Inferior parietal cortex (tissue), 1 donor: ENCODE measurements at regions not wholly inside any gene's neighbourhood (a gene's known extent, or its start where the extent isn't known, plus 50 kb on each side); places are given as distances from the start of the nearest gene placed in this dataset.

Experiments used
- DNase-seq: peaks from one replicate; pipeline ENCODE4 v3.0.0-alpha.2; 2016; ENCODE audit errors: extremely low spot score

DNA sequence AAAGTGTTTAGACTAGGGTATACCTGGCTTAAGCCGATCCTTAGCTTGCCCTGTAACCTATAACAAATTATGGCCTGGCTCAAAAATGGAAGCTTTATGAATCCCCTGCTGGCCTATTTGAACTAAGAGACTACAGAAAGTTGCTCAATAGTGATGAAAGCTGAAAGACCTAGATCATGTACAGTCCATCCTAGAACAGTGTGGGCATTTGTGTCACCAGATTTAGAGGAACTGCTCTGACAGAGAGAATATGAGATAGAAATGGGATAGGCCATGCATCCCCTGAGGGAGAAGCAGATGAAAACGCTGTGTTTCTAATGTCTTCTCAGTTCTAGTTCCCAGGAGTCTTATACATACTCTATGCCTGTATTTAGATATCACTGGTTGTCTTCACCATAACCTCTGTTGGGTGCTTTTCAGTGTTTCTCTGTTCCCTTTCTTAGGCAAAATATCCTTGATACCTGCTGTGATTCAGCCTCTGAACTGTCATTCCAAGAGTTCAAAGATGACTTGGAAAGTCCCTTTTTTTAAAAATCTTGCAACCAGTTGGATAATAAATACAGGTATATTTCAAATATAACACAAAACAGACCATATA, 246.9 kb upstream of the SLC39A10 start:
- DNase-seq, result no peak

- no peak for DNase-seq
Measured at GRCh38 chr2:195408811-195409210, 248.2 kb upstream of the SLC39A10 start.

DNA sequence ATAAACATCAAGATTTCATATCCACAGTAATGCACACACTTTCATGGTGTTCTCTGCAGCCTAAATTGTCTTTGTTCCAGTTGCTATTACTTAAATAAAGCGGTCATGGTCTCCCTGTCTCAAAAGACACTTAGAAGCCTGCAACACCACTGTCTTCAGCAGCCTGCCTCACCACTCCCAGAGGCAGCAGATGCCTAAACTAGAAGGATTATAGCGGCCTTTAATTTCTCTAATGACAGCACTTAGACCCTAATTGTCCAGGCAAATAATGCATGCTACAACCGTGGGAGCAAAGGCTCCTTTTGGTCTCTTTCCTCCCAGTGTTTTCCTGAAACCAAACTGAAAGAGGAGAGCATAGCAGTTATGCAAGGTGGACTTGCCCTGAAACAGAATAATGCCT, 248.8 kb upstream of the SLC39A10 start:
- DNase-seq, result no peak

- DNase-seq, result no peak
Measured at GRCh38 chr2:195407783-195408182, 249.2 kb upstream of the SLC39A10 start.

DNA sequence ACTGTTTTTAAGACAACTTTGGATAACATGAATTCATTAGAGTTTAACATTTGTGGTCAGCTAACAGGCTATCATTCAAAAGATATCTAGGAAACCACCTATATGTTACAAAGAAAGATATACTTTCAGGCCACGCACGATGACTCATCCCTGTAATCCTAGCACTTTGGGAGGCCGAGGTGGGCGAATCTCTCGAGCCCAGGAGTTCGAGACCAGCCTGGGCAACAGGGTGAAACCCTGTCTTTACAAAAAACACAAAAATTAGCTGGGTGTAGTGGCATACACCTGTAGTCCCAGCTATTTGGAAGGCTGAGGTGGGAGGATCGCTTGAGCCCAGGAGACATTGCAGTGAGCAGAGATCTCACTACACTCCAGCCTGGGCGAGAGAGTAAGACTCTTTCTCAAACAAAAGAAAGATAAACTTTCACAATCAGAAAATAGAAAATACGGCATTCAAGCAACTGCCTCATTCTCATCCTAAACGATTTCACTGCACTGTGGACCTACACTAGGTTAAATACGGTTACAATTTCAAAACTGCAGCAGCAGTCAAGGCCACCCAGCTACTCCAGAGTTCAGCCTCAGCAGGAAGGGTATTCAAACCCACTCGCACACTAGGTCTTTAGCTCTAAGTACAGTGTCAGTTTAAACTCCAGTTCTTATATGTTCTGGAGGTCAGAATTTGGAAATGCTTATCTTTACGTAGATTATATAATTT, 250.0 kb upstream of the SLC39A10 start:
- no peak for DNase-seq

GRCh38 chr2:195404651-195405050, 252.4 kb upstream of the SLC39A10 start:
- DNase-seq, result no peak

DNA sequence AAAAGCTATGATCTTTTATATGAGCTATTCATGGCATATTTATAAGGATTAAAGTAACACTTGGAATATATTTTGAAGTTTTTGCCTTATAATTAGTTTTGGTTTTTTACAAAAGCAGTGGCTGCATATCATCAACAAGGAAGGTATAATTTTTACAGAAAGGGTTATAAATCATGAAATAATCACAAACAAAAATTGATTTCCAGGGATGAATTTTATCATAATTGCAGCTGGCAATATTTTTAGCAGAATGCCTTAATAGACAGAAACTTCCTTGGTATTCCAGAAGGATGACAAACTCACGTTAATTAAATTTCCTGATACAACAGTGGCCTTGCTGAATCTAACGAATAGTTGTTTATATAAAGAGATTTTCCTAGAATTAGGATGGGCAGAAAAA, 260.5 kb upstream of the SLC39A10 start:
- DNase-seq, result no peak

DNA sequence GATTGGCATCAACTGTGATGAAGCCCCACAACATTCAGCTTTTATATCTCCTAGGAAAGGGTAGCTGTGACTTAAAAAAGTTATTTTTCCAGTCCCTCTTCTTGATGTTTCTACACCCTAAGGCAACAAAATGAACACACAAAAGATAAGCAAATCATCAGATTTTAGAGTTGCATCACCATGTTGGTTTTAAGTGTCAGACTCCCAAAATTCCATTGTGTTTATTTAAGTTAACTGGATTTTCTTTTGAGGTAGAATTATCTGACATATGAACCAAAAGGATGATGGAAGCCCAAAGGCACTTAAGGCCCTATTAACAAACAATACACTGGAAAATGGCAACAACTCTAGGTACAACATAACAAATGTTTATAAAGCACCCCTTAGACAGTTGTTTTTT, 261.7 kb upstream of the SLC39A10 start:
- DNase-seq, result no peak

DNA sequence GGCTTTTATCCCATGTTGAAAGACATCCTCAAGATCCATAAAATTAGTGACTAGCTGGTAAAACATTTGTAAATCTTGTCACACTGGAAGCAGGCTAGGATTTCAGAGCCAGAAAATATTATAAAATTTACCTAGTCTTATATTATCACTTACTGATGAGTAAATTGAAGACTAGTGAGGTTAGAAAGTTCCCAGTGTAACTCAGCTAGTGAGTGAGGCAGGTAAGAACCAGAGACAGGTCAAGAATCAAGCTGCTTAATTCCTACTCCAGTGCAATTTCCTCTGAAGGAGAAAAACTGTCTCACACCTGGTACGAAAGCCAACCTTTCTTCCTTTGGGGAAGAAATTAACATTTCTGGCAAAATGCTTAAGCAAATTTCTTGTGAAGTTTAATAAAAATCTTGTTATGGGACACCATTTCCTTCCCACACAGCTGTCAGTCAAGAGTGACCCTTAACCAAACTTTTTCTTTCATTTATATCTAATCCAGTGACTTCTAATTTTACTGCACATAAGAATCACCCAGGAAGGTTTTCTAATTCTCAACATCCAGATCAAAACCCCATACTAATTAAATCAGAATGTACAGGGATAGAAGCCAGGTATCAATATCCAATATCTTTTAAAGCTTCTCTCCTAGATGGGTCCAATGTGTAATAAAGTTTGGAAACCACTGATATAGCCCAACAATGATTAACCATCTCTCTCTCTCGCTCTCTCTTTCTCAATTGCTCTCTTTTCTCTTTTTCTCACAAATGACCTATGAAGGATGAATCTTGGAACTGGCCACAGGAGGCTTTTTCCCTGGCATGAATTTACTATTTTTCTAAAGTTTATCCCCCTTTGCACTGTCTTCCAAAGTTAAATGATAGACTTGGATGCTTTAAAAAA, 264.3 kb upstream of the SLC39A10 start:
- DNase-seq, result no peak

- peak; percentile 65 for DNase-seq
Measured at GRCh38 chr2:195390686-195391321, 266.2 kb upstream of the SLC39A10 start.

GRCh38 chr2:195388028-195388427, 269.0 kb upstream of the SLC39A10 start:
- DNase-seq, result no peak

GRCh38 chr2:195382186-195382585, 274.8 kb upstream of the SLC39A10 start:
- no peak for DNase-seq

DNA sequence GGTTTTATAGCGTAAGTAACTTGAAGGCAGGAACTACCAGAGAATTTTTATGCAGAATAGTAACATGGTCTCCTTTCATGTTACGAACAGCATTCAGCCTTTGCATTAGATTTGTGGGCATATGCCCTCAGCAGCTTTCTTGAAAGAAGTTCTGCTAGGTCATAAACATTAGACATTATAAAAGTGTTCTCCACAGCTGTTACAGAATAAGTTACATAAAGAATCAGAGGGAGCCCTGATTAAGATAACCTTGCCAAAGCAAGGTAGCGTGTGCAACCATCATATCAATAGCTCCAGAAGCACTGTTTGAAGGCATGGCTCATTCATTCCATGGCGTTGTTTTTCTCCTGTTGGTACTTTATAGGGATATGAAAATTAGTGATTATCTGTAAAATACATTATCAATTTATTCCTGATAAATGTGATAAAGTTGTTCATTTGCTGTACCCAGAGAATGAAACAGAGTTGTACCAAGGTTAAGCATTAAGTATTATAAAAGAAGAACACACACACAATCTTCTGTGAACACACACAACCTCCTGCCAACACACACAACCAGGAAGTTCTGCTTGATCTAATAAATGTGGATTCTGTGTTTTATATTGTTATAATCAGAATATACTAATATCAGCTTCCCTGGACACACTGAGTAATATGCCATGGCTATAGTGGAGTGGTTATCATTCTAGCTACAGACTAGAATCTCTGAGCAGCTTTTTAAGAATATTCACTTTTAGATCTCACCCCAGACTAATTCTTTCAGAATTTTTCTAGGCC, 286.7 kb upstream of the SLC39A10 start:
- no peak for DNase-seq

DNA sequence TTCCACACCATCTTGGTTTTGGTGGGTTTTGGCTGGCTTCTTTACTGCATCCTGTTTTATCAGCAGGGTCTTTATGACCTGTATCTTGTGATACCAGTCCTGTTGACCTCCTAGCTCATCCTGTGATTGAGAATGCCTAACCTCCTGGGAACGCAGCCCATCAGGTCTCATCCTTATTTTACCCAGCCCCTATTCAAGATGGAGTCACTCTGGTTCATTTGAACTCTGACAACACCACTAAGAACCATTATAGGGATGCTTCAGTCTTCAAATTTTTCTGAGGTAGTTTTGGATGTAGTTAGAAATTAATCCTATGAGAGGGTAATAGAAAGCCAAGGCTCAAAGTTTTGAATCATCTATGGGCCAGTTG, 287.8 kb upstream of the SLC39A10 start:
- no peak for DNase-seq

GRCh38 chr2:195368249-195369217, 288.5 kb upstream of the SLC39A10 start:
- no peak for DNase-seq

DNA sequence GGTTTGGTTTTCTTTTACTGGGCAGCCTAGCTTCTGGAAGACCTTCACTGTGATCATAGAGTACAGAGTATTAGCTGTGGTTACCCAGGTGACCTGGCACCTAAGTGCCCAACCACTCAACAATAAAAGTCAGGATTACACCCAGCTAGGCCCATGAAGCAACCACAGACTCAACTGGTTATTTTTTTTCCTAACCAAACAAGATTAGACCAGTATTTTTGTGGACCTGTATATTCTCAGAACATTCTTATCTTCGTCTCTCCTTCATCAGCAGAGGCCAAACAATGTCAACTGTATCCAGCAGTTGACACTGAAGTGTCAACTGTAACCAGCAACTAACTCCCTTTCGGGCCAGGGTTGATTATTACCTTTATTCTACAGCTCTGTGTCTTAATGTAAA, 289.2 kb upstream of the SLC39A10 start:
- no peak for DNase-seq

DNA sequence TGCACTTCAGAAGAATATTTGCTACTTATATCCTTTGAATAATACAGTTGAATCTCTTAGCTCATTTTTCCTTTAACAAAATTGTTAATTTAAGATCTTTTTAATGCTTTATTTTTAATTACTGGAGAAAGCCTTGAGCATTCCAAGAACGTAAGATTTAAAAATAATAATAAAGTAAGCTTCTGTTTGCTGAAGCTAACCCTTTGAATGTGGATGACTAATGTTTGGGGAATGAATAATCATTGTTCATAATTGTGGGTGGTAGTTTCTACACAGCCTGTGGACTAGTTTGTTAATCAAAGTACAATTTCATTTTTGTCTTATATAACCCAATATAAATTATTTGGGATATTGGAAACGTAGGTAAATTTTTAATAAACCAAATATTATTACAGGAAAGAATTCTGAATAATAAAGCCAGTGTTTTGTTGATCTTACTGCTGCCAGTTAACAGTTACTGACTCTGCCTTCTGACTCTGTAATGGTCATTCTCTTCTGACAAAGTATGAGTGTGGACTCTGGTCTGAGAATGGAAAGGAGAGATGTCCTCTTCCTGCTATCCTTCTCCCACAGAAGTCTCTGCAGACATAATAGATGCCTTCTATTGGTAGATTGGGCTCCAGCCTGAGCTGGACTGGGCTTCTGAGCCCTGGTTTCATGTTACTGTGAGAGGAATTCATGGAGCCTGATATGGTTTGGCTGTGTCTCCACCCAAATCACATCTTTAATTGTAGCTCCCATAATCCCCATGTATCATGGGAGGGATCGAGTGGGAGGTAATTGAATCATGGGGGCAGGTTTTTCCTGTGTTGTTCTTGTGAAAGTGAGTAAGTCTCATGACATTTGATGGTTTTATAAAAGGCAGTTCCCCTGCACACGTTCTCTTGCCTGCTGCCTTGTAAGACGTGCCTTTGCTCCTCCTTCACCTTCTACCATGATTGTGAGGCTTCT, 292.7 kb upstream of the SLC39A10 start:
- no peak for DNase-seq

DNA sequence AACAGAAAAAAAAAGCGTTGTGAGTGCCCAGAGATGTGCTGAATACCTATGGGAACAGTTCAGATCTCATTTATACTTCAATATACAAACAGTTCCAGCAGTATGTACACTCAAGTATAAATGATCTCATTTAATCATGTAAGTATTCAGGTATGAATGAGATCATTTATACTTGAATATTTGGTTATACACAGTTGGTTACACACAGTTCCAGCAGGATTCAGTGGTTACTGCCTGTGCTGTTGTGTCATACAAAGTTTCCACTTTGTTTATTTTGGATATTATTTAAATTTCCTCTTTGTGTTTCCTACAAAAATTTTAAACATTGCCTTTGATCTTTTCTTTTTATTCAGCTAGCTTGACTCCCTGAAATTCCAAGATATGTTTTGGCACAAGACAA, 293.5 kb upstream of the SLC39A10 start:
- no peak for DNase-seq

DNA sequence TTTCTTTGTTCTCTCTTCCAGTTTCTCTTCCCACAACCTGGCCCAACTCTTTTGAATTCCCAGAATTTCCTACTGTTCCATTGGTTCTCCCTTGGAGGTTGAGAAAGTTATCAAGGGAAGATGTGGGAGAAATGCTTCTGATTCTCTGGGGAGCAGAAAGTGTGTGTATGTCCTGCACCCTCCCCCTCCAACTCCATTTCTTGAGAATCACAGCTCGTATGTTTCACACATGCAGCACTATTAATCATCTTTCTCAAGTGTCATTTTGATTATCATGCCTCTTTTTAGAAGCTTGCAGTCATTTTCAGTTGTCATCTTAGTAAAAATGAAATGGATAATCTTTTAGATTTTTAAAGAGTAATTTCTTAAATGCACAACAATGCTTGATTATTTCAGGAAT, 296.8 kb upstream of the SLC39A10 start:
- DNase-seq, result no peak
